K562 (cell line): ENCODE measurements at regions not wholly inside any gene's neighbourhood (a gene's known extent, or its start where the extent isn't known, plus 50 kb on each side); places are given as distances from the start of the nearest gene placed in this dataset.

Source experiments
- RCOR1 ChIP-seq, 2 experiments: IDR thresholded peaks; 2 replicates each; pipeline ENCODE4 v1.6.1; 2012; ENCODE audit warnings: low read depth in 2 of 2, low read length in 2 of 2, borderline replicate concordance in 1 of 2, improper control_type of control experiment in 1 of 2
- YY1 ChIP-seq, 3 experiments: IDR thresholded peaks; 2 replicates each; pipeline ENCODE4 v1.6.1; 2011; ENCODE audit warnings: low read length in 2 of 3, mild to moderate bottlenecking in 2 of 3, moderate library complexity in 2 of 3, borderline replicate concordance in 1 of 3, control low read depth in 1 of 3, low read depth in 1 of 3; ENCODE audit not compliant: insufficient read depth in 3 of 3, insufficient replicate concordance in 2 of 3, control insufficient read depth in 1 of 3, insufficient read length in 1 of 3; ENCODE audit errors: extremely low read depth in 1 of 3
- TF ChIP-seq, protein P1 (sequence below), 2 experiments: fragments of 450-650 bp in 1 of 2; sonication (generic) in 1 of 2; formaldehyde crosslinking in 1 of 2; IDR thresholded peaks; 2 replicates each; pipeline versions ENCODE4 v1.7.1 to v1.9.0; 2016 to 2022; ENCODE audit warnings: inconsistent platforms in 1 of 2, mild to moderate bottlenecking in 1 of 2, missing genetic modification reagents in 1 of 2
- TF ChIP-seq, protein P2 (sequence below): fragments of 450-650 bp; formaldehyde crosslinking; IDR thresholded peaks from 2 replicates; pipeline ENCODE4 v1.4.0; 2020; ENCODE audit warnings: mild to moderate bottlenecking, moderate library complexity

DNA sequence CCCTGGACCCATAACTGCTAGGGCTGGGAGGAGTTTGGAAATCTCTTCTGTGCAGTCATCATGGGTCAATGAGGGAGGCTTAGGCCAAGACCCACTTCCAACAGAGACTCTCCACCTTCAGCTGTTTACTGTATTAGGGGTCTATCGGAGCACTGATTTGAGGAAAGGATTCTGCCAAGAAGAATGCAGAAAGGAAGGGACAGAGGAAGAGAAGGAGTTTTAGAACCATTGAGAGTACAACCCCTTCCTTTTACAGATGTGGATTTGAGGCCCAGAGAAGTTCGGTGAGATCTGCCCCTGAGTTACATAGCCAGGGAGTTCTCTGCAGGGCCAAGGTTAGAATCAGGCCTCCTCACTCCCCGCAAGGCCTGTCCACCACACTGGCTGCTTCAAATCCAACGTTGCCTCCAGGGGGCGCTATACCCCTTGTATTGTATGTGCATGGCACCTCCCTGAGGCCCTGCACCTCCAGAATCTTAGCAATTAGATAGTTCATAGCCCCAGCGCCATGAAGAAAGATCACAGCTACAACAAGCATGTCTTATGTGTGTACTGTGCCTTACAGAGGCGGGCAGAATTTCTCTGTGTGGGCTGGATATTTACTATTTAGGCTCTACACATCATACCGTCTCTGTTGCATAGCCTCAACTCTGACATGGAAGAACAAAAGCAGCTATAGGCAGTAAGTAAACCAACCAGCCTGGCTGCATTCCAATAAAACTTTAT lies 246.8 kb downstream of the SKIDA1 start (continued):
- TF ChIP-seq, protein P1, sequence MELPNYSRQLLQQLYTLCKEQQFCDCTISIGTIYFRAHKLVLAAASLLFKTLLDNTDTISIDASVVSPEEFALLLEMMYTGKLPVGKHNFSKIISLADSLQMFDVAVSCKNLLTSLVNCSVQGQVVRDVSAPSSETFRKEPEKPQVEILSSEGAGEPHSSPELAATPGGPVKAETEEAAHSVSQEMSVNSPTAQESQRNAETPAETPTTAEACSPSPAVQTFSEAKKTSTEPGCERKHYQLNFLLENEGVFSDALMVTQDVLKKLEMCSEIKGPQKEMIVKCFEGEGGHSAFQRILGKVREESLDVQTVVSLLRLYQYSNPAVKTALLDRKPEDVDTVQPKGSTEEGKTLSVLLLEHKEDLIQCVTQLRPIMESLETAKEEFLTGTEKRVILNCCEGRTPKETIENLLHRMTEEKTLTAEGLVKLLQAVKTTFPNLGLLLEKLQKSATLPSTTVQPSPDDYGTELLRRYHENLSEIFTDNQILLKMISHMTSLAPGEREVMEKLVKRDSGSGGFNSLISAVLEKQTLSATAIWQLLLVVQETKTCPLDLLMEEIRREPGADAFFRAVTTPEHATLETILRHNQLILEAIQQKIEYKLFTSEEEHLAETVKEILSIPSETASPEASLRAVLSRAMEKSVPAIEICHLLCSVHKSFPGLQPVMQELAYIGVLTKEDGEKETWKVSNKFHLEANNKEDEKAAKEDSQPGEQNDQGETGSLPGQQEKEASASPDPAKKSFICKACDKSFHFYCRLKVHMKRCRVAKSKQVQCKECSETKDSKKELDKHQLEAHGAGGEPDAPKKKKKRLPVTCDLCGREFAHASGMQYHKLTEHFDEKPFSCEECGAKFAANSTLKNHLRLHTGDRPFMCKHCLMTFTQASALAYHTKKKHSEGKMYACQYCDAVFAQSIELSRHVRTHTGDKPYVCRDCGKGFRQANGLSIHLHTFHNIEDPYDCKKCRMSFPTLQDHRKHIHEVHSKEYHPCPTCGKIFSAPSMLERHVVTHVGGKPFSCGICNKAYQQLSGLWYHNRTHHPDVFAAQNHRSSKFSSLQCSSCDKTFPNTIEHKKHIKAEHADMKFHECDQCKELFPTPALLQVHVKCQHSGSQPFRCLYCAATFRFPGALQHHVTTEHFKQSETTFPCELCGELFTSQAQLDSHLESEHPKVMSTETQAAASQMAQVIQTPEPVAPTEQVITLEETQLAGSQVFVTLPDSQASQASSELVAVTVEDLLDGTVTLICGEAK (IDR thresholded peaks at IDR 0.05) = peak; percentile 70
- TF ChIP-seq, protein P1 (CRISPR knock-in tag; IDR thresholded peaks at IDR 0.05) = no peak
- peak in 1 of 3 experiments; percentile 26 for TF ChIP-seq YY1 (IDR thresholded peaks at IDR 0.05; ENCODE audit: borderline replicate concordance in 1 of 3, control insufficient read depth in 1 of 3, extremely low read depth in 1 of 3, insufficient read depth in 3 of 3, insufficient read length in 1 of 3, insufficient replicate concordance in 2 of 3, low read depth in 1 of 3, low read length in 2 of 3)
- peak in 1 of 2 experiments; percentile 72; a peak in 1 of 4 replicates for TF ChIP-seq RCOR1 (IDR thresholded peaks at IDR 0.05; ENCODE audit: borderline replicate concordance in 1 of 2, low read depth in 2 of 2, low read length in 2 of 2)
- TF ChIP-seq, protein P2, sequence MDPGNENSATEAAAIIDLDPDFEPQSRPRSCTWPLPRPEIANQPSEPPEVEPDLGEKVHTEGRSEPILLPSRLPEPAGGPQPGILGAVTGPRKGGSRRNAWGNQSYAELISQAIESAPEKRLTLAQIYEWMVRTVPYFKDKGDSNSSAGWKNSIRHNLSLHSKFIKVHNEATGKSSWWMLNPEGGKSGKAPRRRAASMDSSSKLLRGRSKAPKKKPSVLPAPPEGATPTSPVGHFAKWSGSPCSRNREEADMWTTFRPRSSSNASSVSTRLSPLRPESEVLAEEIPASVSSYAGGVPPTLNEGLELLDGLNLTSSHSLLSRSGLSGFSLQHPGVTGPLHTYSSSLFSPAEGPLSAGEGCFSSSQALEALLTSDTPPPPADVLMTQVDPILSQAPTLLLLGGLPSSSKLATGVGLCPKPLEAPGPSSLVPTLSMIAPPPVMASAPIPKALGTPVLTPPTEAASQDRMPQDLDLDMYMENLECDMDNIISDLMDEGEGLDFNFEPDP (CRISPR knock-in tag) = no peak
- TF ChIP-seq, all 486 proteins: peak for 23
